HAP-1 (cell line): ENCODE measurements at regions not wholly inside any gene's neighbourhood (a gene's known extent, or its start where the extent isn't known, plus 50 kb on each side); places are given as distances from the start of the nearest gene placed in this dataset.
"Not testable (repeated sequence)": the region's sequence is repeated elsewhere in the genome, so short reads cannot be mapped to it uniquely, and the experiment has no call there.

ENCODE experiments used
- DNase-seq, 2 experiments: peaks; one replicate each; pipeline ENCODE4 v3.0.0-alpha.2; 2016 to 2020; ENCODE audit warnings: low spot score in 2 of 2
- H3K27me3 ChIP-seq: fragments of 250-450 bp; sonication (Bioruptor Pico); 2 replicates; pipeline ENCODE4 v1.5.1; 2020; ENCODE audit warnings: low read depth, mild to moderate bottlenecking, moderate library complexity
- H3K36me3 ChIP-seq: fragments of 250-450 bp; sonication (Bioruptor Pico); replicated peaks from 2 replicates; pipeline ENCODE4 v1.5.1; 2020; ENCODE audit warnings: mild to moderate bottlenecking
- H3K4me1 ChIP-seq: fragments of 250-450 bp; sonication (Bioruptor Pico); 2 replicates; pipeline ENCODE4 v1.5.1; 2020; ENCODE audit warnings: mild to moderate bottlenecking
- H3K4me3 ChIP-seq: fragments of 250-450 bp; sonication (Bioruptor Pico); 2 replicates; pipeline ENCODE4 v1.5.1; 2020; ENCODE audit warnings: mild to moderate bottlenecking, moderate library complexity
- H3K9me3 ChIP-seq: fragments of 250-450 bp; sonication (Bioruptor Pico); 2 replicates; pipeline ENCODE4 v1.5.1; 2020; ENCODE audit warnings: mild to moderate bottlenecking, moderate library complexity
- in situ Hi-C: fragments of 300-500 bp; cut with MboI; formaldehyde crosslinking; loops from 3 replicates; pipeline ENCODE4 v1.14.3; 2020; ENCODE audit warnings: low sequenced_read_pairs, inconsistent platforms, mixed read lengths

- DNase-seq, H3K27me3 ChIP-seq, H3K36me3 ChIP-seq, H3K9me3 ChIP-seq, H3K4me3 ChIP-seq, in situ Hi-C loops, H3K4me1 ChIP-seq: not testable (repeated sequence)
Measured at GRCh38 chr11:50183170-50183569, 150.5 kb downstream of the OR4C45 start.

- in situ Hi-C loops: no loop called here
- H3K4me3 ChIP-seq: no peak overlapping the region
- no peaks in the 10 kb centered on the region for H3K36me3 ChIP-seq
- no peaks in the 10 kb centered on the region for H3K4me1 ChIP-seq
- H3K27me3 ChIP-seq: no peaks in the 10 kb centered on the region
- no peaks in the 10 kb centered on the region for H3K9me3 ChIP-seq
- DNase-seq: no peak
Measured at GRCh38 chr11:50186146-50186545, 153.5 kb downstream of the OR4C45 start.

GRCh38 chr11:50187220-50187619, 154.5 kb downstream of the OR4C45 start:
- Histone ChIP-seq H3K36me3 (no peaks in the 10 kb centered on the region), H3K9me3 (no peaks in the 10 kb centered on the region), H3K4me1 (no peaks in the 10 kb centered on the region), H3K4me3 (no peak overlapping the region), H3K27me3 (no peaks in the 10 kb centered on the region)
- in situ Hi-C loops: no loop called here
- no peak for DNase-seq

- no peaks in the 10 kb centered on the region for H3K36me3 ChIP-seq
- no peaks in the 10 kb centered on the region for H3K27me3 ChIP-seq
- H3K9me3 ChIP-seq: no peaks in the 10 kb centered on the region
- no peaks in the 10 kb centered on the region for H3K4me1 ChIP-seq
- in situ Hi-C loops: no loop called here
- no peak overlapping the region for H3K4me3 ChIP-seq
- DNase-seq: no peak
Measured at GRCh38 chr11:50188040-50188439, 155.4 kb downstream of the OR4C45 start.

- Histone ChIP-seq H3K4me1 (no peaks in the 10 kb centered on the region), H3K9me3 (no peaks in the 10 kb centered on the region), H3K4me3 (no peak overlapping the region), H3K27me3 (no peaks in the 10 kb centered on the region), H3K36me3 (no peaks in the 10 kb centered on the region)
- in situ Hi-C loops: no loop called here
- DNase-seq: no peak
Measured at GRCh38 chr11:50192743-50193142, 160.1 kb downstream of the OR4C45 start.

- Histone ChIP-seq H3K36me3 (no peaks in the 10 kb centered on the region), H3K4me3 (no peak overlapping the region), H3K4me1 (no peaks in the 10 kb centered on the region), H3K27me3 (no peaks in the 10 kb centered on the region), H3K9me3 (no peaks in the 10 kb centered on the region)
- DNase-seq: no peak
- in situ Hi-C loops: loop anchor here (25.0 kb wide), 1 partner anchor 98 kb away; no protein-coding TSS in a partner anchor
Measured at GRCh38 chr11:50214376-50214775, 181.7 kb downstream of the OR4C45 start.

GRCh38 chr11:50220651-50221050, 188.0 kb downstream of the OR4C45 start:
- in situ Hi-C loops: loop anchor here (25.0 kb wide), 1 partner anchor 92 kb away; no protein-coding TSS in a partner anchor

GRCh38 chr11:50238368-50238767, 205.7 kb downstream of the OR4C45 start:
- DNase-seq, H3K36me3 ChIP-seq, in situ Hi-C loops, H3K4me1 ChIP-seq, H3K4me3 ChIP-seq, H3K27me3 ChIP-seq, H3K9me3 ChIP-seq: not testable (repeated sequence)

More at GRCh38 chr11:50220651-50221050, 188.0 kb downstream of the OR4C45 start:
- Histone ChIP-seq H3K27me3 (no peaks in the 10 kb centered on the region), H3K4me1 (no peaks in the 10 kb centered on the region), H3K9me3 (no peaks in the 10 kb centered on the region), H3K36me3 (no peaks in the 10 kb centered on the region), H3K4me3 (no peak overlapping the region)
- no peak for DNase-seq

- DNase-seq: no peak
- in situ Hi-C loops: no loop called here
- H3K9me3 ChIP-seq: no peaks in the 10 kb centered on the region
- no peak overlapping the region for H3K4me3 ChIP-seq
- H3K27me3 ChIP-seq: no peaks in the 10 kb centered on the region
- no peaks in the 10 kb centered on the region for H3K4me1 ChIP-seq
- H3K36me3 ChIP-seq: no peaks in the 10 kb centered on the region
Measured at GRCh38 chr11:50246183-50246582, 213.5 kb downstream of the OR4C45 start.

GRCh38 chr11:50246699-50247098, 214.0 kb downstream of the OR4C45 start:
- Histone ChIP-seq H3K9me3 (no peaks in the 10 kb centered on the region), H3K4me3 (no peak overlapping the region), H3K4me1 (no peaks in the 10 kb centered on the region), H3K27me3 (no peaks in the 10 kb centered on the region), H3K36me3 (no peaks in the 10 kb centered on the region)
- in situ Hi-C loops: no loop called here
- no peak for DNase-seq

GRCh38 chr11:50247309-50247874, 214.7 kb downstream of the OR4C45 start:
- in situ Hi-C loops: no loop called here
- no peaks in the 10 kb centered on the region for H3K27me3 ChIP-seq

GRCh38 chr11:50267851-50268250, 235.2 kb downstream of the OR4C45 start:
- H3K4me1 ChIP-seq: no peaks in the 10 kb centered on the region
- no peaks in the 10 kb centered on the region for H3K9me3 ChIP-seq
- H3K27me3 ChIP-seq: no peaks in the 10 kb centered on the region
- in situ Hi-C loops: no loop called here
- H3K4me3 ChIP-seq: no peak overlapping the region
- no peaks in the 10 kb centered on the region for H3K36me3 ChIP-seq
- no peak for DNase-seq

More at GRCh38 chr11:50247309-50247874, 214.7 kb downstream of the OR4C45 start:
- H3K4me3 ChIP-seq: no peak overlapping the region
- DNase-seq: no peak
- no peaks in the 10 kb centered on the region for H3K36me3 ChIP-seq
- H3K4me1 ChIP-seq: no peaks in the 10 kb centered on the region
- no peaks in the 10 kb centered on the region for H3K9me3 ChIP-seq

GRCh38 chr11:50275133-50275532, 242.5 kb downstream of the OR4C45 start:
- Histone ChIP-seq H3K4me3 (no peak overlapping the region), H3K4me1 (no peaks in the 10 kb centered on the region), H3K36me3 (no peaks in the 10 kb centered on the region), H3K9me3 (no peaks in the 10 kb centered on the region), H3K27me3 (no peaks in the 10 kb centered on the region)
- in situ Hi-C loops: no loop called here
- DNase-seq: no peak

- Histone ChIP-seq H3K4me3 (no peak overlapping the region), H3K36me3 (no peaks in the 10 kb centered on the region), H3K4me1 (no peaks in the 10 kb centered on the region), H3K27me3 (no peaks in the 10 kb centered on the region), H3K9me3 (no peaks in the 10 kb centered on the region)
- DNase-seq: no peak
- in situ Hi-C loops: no loop called here
Measured at GRCh38 chr11:50278756-50279155, 246.1 kb downstream of the OR4C45 start.
